IMR-90 (cell line): ENCODE measurements at regions not wholly inside any gene's neighbourhood (a gene's known extent, or its start where the extent isn't known, plus 50 kb on each side); places are given as distances from the start of the nearest gene placed in this dataset.
A peak's percentile ranks its signal among the peaks of the same experiment; 100 is the strongest.

Experiments
- ATAC-seq: fragments of 200-7000 bp; cut with Tn5 transposase; 2 replicates; pipeline ENCODE4 v1.9.1; 2020; ENCODE audit warnings: low read depth, mild to moderate bottlenecking, moderate library complexity
- BruUV-seq: library from RNA; stranded (reverse); fragments of 400-500 nt; replicated peaks from 2 replicates; lab custom pipeline; 2021; lab: Mats Ljungman, UMichigan
- CTCF ChIA-PET: fragments of 300-600 bp; formaldehyde crosslinking; extraction: SDS; loops from one replicate; lab custom pipeline; 2021; ENCODE audit warnings: antibody characterized with exemption; lab: Yijun Ruan, JAX
- POLR2A ChIA-PET: fragments of 300-600 bp; sonication (Branson Sonifier 250); formaldehyde crosslinking; loops from one replicate; lab custom pipeline; 2022; ENCODE audit warnings: antibody characterized with exemption; ENCODE audit not compliant: unreplicated experiment; lab: Charles Lee
- DNase-seq: peaks from one replicate; pipeline ENCODE4 v3.0.0; 2013
- H2AFZ ChIP-seq: replicated peaks from 2 replicates; pipeline ENCODE3; 2013; ENCODE audit warnings: low read length, mild to moderate bottlenecking; ENCODE audit not compliant: poor library complexity
- H2AK5ac ChIP-seq: 2 replicates; pipeline ENCODE4 v1.6.1; 2013; ENCODE audit warnings: low read depth, low read length, inconsistent platforms
- H2AK9ac ChIP-seq: replicated peaks from 2 replicates; pipeline ENCODE3; 2013; ENCODE audit warnings: mild to moderate bottlenecking, low read depth, low read length, moderate library complexity; ENCODE audit not compliant: poor library complexity
- H2BK120ac ChIP-seq: 2 replicates; pipeline ENCODE4 v1.6.1; 2013; ENCODE audit warnings: low read depth, low read length, inconsistent platforms
- H2BK15ac ChIP-seq: 3 replicates; pipeline ENCODE4 v1.6.1; 2013; ENCODE audit warnings: low read depth, low read length, inconsistent platforms
- H2BK20ac ChIP-seq: 2 replicates; pipeline ENCODE4 v1.6.1; 2013; ENCODE audit warnings: low read depth, mild to moderate bottlenecking, inconsistent platforms, low read length, moderate library complexity
- H2BK5ac ChIP-seq: 2 replicates; pipeline ENCODE4 v1.6.1; 2013; ENCODE audit warnings: mild to moderate bottlenecking, low read depth, low read length, inconsistent platforms; ENCODE audit not compliant: poor library complexity, severe bottlenecking
- H3K14ac ChIP-seq: replicated peaks from 2 replicates; pipeline ENCODE4 v1.6.1; 2013; ENCODE audit warnings: low read depth, low read length, inconsistent platforms
- H3K18ac ChIP-seq: 2 replicates; pipeline ENCODE4 v1.6.1; 2013; ENCODE audit warnings: low read depth, low read length, control low read depth
- H3K23ac ChIP-seq: 2 replicates; pipeline ENCODE4 v1.6.1; 2013; ENCODE audit warnings: low read depth, low read length, inconsistent platforms
- H3K27ac ChIP-seq: 2 replicates; pipeline ENCODE4 v1.5.1; 2013; ENCODE audit warnings: mild to moderate bottlenecking, control low read depth, low read length; ENCODE audit not compliant: insufficient read depth
- H3K27me3 ChIP-seq: 2 replicates; pipeline ENCODE4 v1.6.1; 2013; ENCODE audit warnings: low read length; ENCODE audit not compliant: control insufficient read depth, insufficient read depth
- H3K36me3 ChIP-seq: 2 replicates; pipeline ENCODE4 v1.6.1; 2013; ENCODE audit warnings: low read length, mixed read lengths; ENCODE audit not compliant: control insufficient read depth, insufficient read depth
- H3K4ac ChIP-seq: 2 replicates; pipeline ENCODE4 v1.6.1; 2013; ENCODE audit warnings: low read depth, low read length, inconsistent platforms
- H3K4me1 ChIP-seq: 2 replicates; pipeline ENCODE4 v1.6.1; 2013; ENCODE audit warnings: low read length, mixed read lengths; ENCODE audit not compliant: control insufficient read depth, insufficient read depth
- H3K4me2 ChIP-seq: 2 replicates; pipeline ENCODE4 v1.6.1; 2013; ENCODE audit warnings: low read depth, mild to moderate bottlenecking, control low read depth, low read length, moderate library complexity
- H3K4me3 ChIP-seq: 2 replicates; pipeline ENCODE4 v1.5.1; 2013; ENCODE audit warnings: low read depth, mild to moderate bottlenecking, control low read depth, low read length, moderate library complexity; ENCODE audit not compliant: insufficient read depth
- H3K56ac ChIP-seq: 2 replicates; pipeline ENCODE4 v1.6.1; 2013; ENCODE audit warnings: low read length, inconsistent platforms; ENCODE audit not compliant: insufficient read depth; ENCODE audit errors: extremely low read depth
- H3K79me1 ChIP-seq, 2 experiments: 2 replicates each; pipeline ENCODE4 v1.6.1; 2013; ENCODE audit warnings: low read length in 2 of 2, inconsistent platforms in 1 of 2, low read depth in 1 of 2
- H3K9ac ChIP-seq: 2 replicates; pipeline ENCODE4 v1.6.1; 2013; ENCODE audit warnings: low read depth, low read length, control low read depth
- H3K9me1 ChIP-seq: 2 replicates; pipeline ENCODE4 v1.6.1; 2013; ENCODE audit warnings: low read length, inconsistent platforms; ENCODE audit not compliant: insufficient read depth
- H3K9me3 ChIP-seq: 2 replicates; pipeline ENCODE4 v1.6.1; 2013; ENCODE audit warnings: low read length; ENCODE audit not compliant: control insufficient read depth, insufficient read depth
- H4K20me1 ChIP-seq: 2 replicates; pipeline ENCODE4 v1.6.1; 2013; ENCODE audit warnings: low read length, inconsistent platforms; ENCODE audit not compliant: insufficient read depth
- H4K5ac ChIP-seq: 2 replicates; pipeline ENCODE4 v1.6.1; 2013; ENCODE audit warnings: mild to moderate bottlenecking, low read depth, low read length, control low read depth
- H4K8ac ChIP-seq, 2 experiments: 2 replicates each; pipeline ENCODE4 v1.6.1; 2013; ENCODE audit warnings: low read depth in 2 of 2, low read length in 2 of 2, control low read depth in 1 of 2, inconsistent platforms in 1 of 2
- H4K91ac ChIP-seq: 2 replicates; pipeline ENCODE4 v1.6.1; 2013; ENCODE audit warnings: low read depth, low read length, inconsistent platforms; ENCODE audit not compliant: insufficient read depth
- CEBPB ChIP-seq: IDR thresholded peaks from 2 replicates; pipeline ENCODE4 v1.6.1; 2012; ENCODE audit warnings: low read depth, low read length, improper control_type of control experiment
- MXI1 ChIP-seq: IDR thresholded peaks from 2 replicates; pipeline ENCODE4 v1.6.1; 2012; ENCODE audit warnings: low read depth, mild to moderate bottlenecking, low read length, moderate library complexity, borderline replicate concordance
- WGBS, 2 experiments: methylation state at CpG; one replicate each; pipeline versions ENCODE4 v1.1.5 to v1.1.7; 2013; ENCODE audit warnings: missing lambda C conversion rate in 2 of 2; ENCODE audit not compliant: insufficient read length in 1 of 2; ENCODE audit errors: extremely low coverage in 2 of 2; 5-methylcytosine and 5-hydroxymethylcytosine counted together
- dilution Hi-C: fragments of 300-500 bp; cut with HindIII; formaldehyde crosslinking; loops from one replicate; pipeline ENCODE4 v1.14.3; 2018; ENCODE audit warnings: low sequenced_read_pairs; ENCODE audit not compliant: unreplicated experiment
- in situ Hi-C: fragments of 300-500 bp; cut with MboI; formaldehyde crosslinking; loops from 3 replicates; pipeline ENCODE4 v1.14.3; 2019; ENCODE audit warnings: low sequenced_read_pairs, inconsistent platforms, mixed read lengths
- intact Hi-C: fragments of 100-400 bp; cut with micrococcal nuclease; formaldehyde crosslinking; loops from 2 replicates; pipeline ENCODE4 v1.10.0; 2022

DNA sequence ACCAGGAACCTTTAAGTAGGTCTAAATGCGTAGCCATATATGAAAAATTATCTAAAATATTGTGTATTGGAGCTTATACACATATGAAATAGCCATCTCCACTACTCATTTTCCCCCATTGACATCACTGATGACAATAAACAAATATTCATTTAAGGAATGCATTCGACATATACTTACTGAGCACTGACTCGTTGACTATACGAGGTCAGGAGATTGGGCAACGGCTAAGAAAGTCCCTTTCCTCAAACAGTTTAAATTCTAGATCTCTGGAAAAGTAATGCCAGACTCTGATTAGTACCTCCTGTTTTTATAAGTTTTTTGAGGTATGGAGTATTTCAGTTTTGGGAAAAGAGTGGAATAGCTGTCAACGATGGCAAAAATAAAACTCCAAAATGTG is 139.4 kb upstream of the DIO2 start:
- WGBS, 2 experiments: no CpG with 5 or more reads among the region's 6 CpGs
- in situ Hi-C loops: no loop called here
- H3K14ac ChIP-seq: no peak overlapping the region
- H4K91ac ChIP-seq: no peak overlapping the region
- no peaks in the 10 kb centered on the region for H3K27me3 ChIP-seq
- H2BK120ac ChIP-seq: no peak overlapping the region
- H3K4me3 ChIP-seq: no peak overlapping the region
- no peaks in the 10 kb centered on the region for H3K9me3 ChIP-seq
- POLR2A ChIA-PET: no interaction called here
- no peak overlapping the region for H2AK9ac ChIP-seq
- no peak overlapping the region for H4K5ac ChIP-seq
- H3K18ac ChIP-seq: no peak overlapping the region
- no peak for TF ChIP-seq MXI1
- peak; percentile 72 for TF ChIP-seq CEBPB
- no peak overlapping the region for H3K4me2 ChIP-seq
- H2BK20ac ChIP-seq: no peak overlapping the region
- H4K8ac ChIP-seq: no peak overlapping the region
- dilution Hi-C loops: no loop called here
- H3K56ac ChIP-seq: no peak overlapping the region
- CTCF ChIA-PET: interaction anchor here (0.6 to 1.0 kb wide), 3 partner anchors 70 to 222 kb away, joined by 3 to 6 read pairs (median 3); no protein-coding TSS in a partner anchor
- H3K4ac ChIP-seq: no peak overlapping the region
- no peak overlapping the region for H3K27ac ChIP-seq
- no peaks in the 10 kb centered on the region for H3K79me1 ChIP-seq
- no peak overlapping the region for H2BK15ac ChIP-seq
- intact Hi-C loops: no loop called here
- H3K9me1 ChIP-seq: no peaks in the 10 kb centered on the region
- DNase-seq: peak; percentile 52
- no peak overlapping the region for H3K9ac ChIP-seq
- H2AK5ac ChIP-seq: no peak overlapping the region
- no peak overlapping the region for H3K23ac ChIP-seq
- H4K20me1 ChIP-seq: no peaks in the 10 kb centered on the region
- no peaks in the 10 kb centered on the region for H3K36me3 ChIP-seq
- ATAC-seq: no peak
- H3K4me1 ChIP-seq: no peaks in the 10 kb centered on the region
- no peak overlapping the region for H2AFZ ChIP-seq
- no peak overlapping the region for H2BK5ac ChIP-seq
- no TSS peak for BruUV-seq
